Transverse colon (tissue), 4 donors: ENCODE measurements at regions not wholly inside any gene's neighbourhood (a gene's known extent, or its start where the extent isn't known, plus 50 kb on each side); places are given as distances from the start of the nearest gene placed in this dataset.

Experiments
- DNase-seq: peaks from one replicate; pipeline ENCODE4 v3.0.0-alpha.2; 2019
- H3K27ac ChIP-seq, 4 donors: fragments of 200-600 bp; sonication (generic); 2 replicates each; pipeline ENCODE4 v1.5.1; 2016 to 2018; ENCODE audit warnings: inconsistent platforms in 4 of 4
- H3K27me3 ChIP-seq: fragments of 200-600 bp; sonication (generic); 2 replicates; pipeline ENCODE4 v1.5.1; 2017; ENCODE audit warnings: inconsistent platforms
- H3K36me3 ChIP-seq, 4 donors: fragments of 200-600 bp; sonication (generic); 2 replicates each; pipeline ENCODE4 v1.5.1; 2017 to 2019; ENCODE audit warnings: inconsistent platforms in 4 of 4
- H3K4me1 ChIP-seq, 4 donors: fragments of 200-600 bp; sonication (generic); 2 replicates each; pipeline ENCODE4 v1.5.1; 2017 to 2020; ENCODE audit warnings: inconsistent platforms in 4 of 4
- H3K4me3 ChIP-seq, 4 donors: fragments of 200-600 bp; sonication (generic); 1 replicate in 1 of 4; 2 replicates in 3 of 4; pipeline versions ENCODE4 v1.5.1 to v1.6.1; 2017 to 2019; ENCODE audit warnings: inconsistent platforms in 4 of 4
- H3K9me3 ChIP-seq, 2 donors: fragments of 200-600 bp; sonication (generic); 2 replicates each; pipeline ENCODE4 v1.5.1; 2017 to 2019; ENCODE audit warnings: inconsistent platforms in 2 of 2
- CTCF ChIP-seq, 5 experiments: fragments of 200-600 bp in 3 of 5; fragments of 450-650 bp in 2 of 5; sonication (generic) in 3 of 5; IDR thresholded peaks; 1 replicate in 2 of 5; 2 replicates in 3 of 5; pipeline ENCODE4 v1.5.1; 2016 to 2017; ENCODE audit warnings: antibody characterized with exemption in 5 of 5, inconsistent platforms in 3 of 5, mild to moderate bottlenecking in 2 of 5, moderate library complexity in 1 of 5
- EP300 ChIP-seq: sonication (generic); formaldehyde crosslinking; IDR thresholded peaks from one replicate; pipeline ENCODE4 v1.6.1; 2017; ENCODE audit warnings: antibody characterized with exemption, low read depth
- POLR2A ChIP-seq: fragments of 450-650 bp; IDR thresholded peaks from one replicate; pipeline ENCODE4 v1.6.1; 2016; ENCODE audit warnings: antibody characterized with exemption, mild to moderate bottlenecking, moderate library complexity
- POLR2AphosphoS5 ChIP-seq, 3 donors: sonication (generic); formaldehyde crosslinking; IDR thresholded peaks; one replicate each; pipeline ENCODE4 v1.6.1; 2016; ENCODE audit warnings: antibody characterized with exemption in 3 of 3
- WGBS, 2 donors: methylation state at CpG; one replicate each; pipeline ENCODE4 v1.1.5; 2018; ENCODE audit warnings: low coverage in 1 of 2; 5-methylcytosine and 5-hydroxymethylcytosine counted together
- in situ Hi-C, 4 donors: fragments of 200-750 bp; cut with MboI; loops; one replicate each; pipeline versions ENCODE4 v1.15.0 to v1.15.1; 2017; ENCODE audit warnings: low sequenced_read_pairs in 3 of 4, low pct_ligation_motif_present in 1 of 4, low pct_unique_long_range_greater_than_20kb in 1 of 4
- intact Hi-C: fragments of 100-400 bp; cut with DNase I; formaldehyde crosslinking; loops from one replicate; pipeline ENCODE4 v1.15.1; 2023; ENCODE audit warnings: low total_unique reads

GRCh38 chr16:79891458-79891857, 290.9 kb upstream of the MAF start:
- TF ChIP-seq EP300 (no peak), CTCF (IDR thresholded peaks at IDR 0.05) (no peak)
- intact Hi-C loops (no loop called here), in situ Hi-C loops (no loop called here)
- no peaks in the 10 kb centered on the region for H3K36me3 ChIP-seq
- no peak overlapping the region for H3K4me3 ChIP-seq
- 89 to 91% methylated on average over 6 of the region's 6 CpGs for WGBS, 2 donors
- no peaks in the 10 kb centered on the region for H3K27me3 ChIP-seq
- H3K4me1 ChIP-seq, result peaks cover 0 to under 1% (median 0%) of the 10 kb centered on the region in 4 donors
- DNase-seq, result no peak
- no peak overlapping the region for H3K27ac ChIP-seq
- no peaks in the 10 kb centered on the region for H3K9me3 ChIP-seq

GRCh38 chr16:79887541-79888540, 287.3 kb upstream of the MAF start:
- Histone ChIP-seq H3K27me3 (no peaks in the 10 kb centered on the region), H3K9me3 (no peaks in the 10 kb centered on the region), H3K4me1 (no peaks in the 10 kb centered on the region), H3K4me3 (no peak overlapping the region), H3K36me3 (no peaks in the 10 kb centered on the region), H3K27ac (no peak overlapping the region)
- in situ Hi-C loops, result no loop called here
- intact Hi-C loops, result no loop called here
- DNase-seq, result no peak
- 72 to 83% methylated on average over 1 to 8 of the region's 8 CpGs for WGBS, 2 donors
- TF ChIP-seq EP300 (no peak), POLR2AphosphoS5 (IDR thresholded peaks at IDR 0.05) (no peak)

GRCh38 chr16:79885320-79885719, 284.8 kb upstream of the MAF start:
- TF ChIP-seq CTCF (IDR thresholded peaks at IDR 0.05) (no peak), POLR2A (no peak), EP300 (no peak), POLR2AphosphoS5 (IDR thresholded peaks at IDR 0.05) (no peak)
- Histone ChIP-seq H3K9me3 (no peaks in the 10 kb centered on the region), H3K36me3 (no peaks in the 10 kb centered on the region), H3K4me3 (no peak overlapping the region), H3K27me3 (no peaks in the 10 kb centered on the region), H3K27ac (no peak overlapping the region), H3K4me1 (no peaks in the 10 kb centered on the region)
- WGBS, 2 donors, result 80% methylated on average over 7 of the region's 7 CpGs; no CpG with 5 or more reads in 1 of the 2 donors
- in situ Hi-C loops (no loop called here), intact Hi-C loops (no loop called here)
- DNase-seq, result no peak

- in situ Hi-C loops, result no loop called here
- Histone ChIP-seq H3K9me3 (no peaks in the 10 kb centered on the region), H3K4me3 (no peak overlapping the region), H3K27me3 (no peaks in the 10 kb centered on the region), H3K36me3 (no peaks in the 10 kb centered on the region), H3K4me1 (no peaks in the 10 kb centered on the region), H3K27ac (no peak overlapping the region)
- TF ChIP-seq EP300 (no peak), POLR2AphosphoS5 (IDR thresholded peaks at IDR 0.05) (no peak), CTCF (IDR thresholded peaks at IDR 0.05) (no peak), POLR2A (no peak)
- intact Hi-C loops, result loop anchor here (5.0 kb wide), 1 partner anchor 341 kb away; no protein-coding TSS in a partner anchor
- no peak for DNase-seq
- 58 to 75% methylated on average over 4 of the region's 4 CpGs for WGBS, 2 donors
These were observed 283.0 kb upstream of the MAF start for GRCh38 chr16:79883494-79883893.
